ENCODE measurements at regions not wholly inside any gene's neighbourhood (a gene's known extent, or its start where the extent isn't known, plus 50 kb on each side); places are given as distances from the start of the nearest gene placed in this dataset.

- no CpG with 5 or more reads among the region's 9 CpGs for WGBS, 2 donors (ENCODE audit: extremely low coverage in 2 of 2, insufficient read length in 2 of 2, insufficient replicate concordance in 1 of 2)
- no peaks in the 10 kb centered on the region for H3K27me3 ChIP-seq (ENCODE audit: control insufficient read depth in 3 of 3, insufficient read depth in 3 of 3, low read depth in 1 of 3, low read length in 3 of 3)
- no peak overlapping the region for H2BK120ac ChIP-seq (ENCODE audit: low read depth, low read length)
- no peak overlapping the region for H2BK15ac ChIP-seq (ENCODE audit: low read length)
- H3K4me1 ChIP-seq (ENCODE audit: control insufficient read depth in 2 of 2, insufficient read depth in 1 of 2, low read depth in 1 of 2, low read length in 2 of 2): no peaks in the 10 kb centered on the region
- H3K18ac ChIP-seq (ENCODE audit: low read length): no peak overlapping the region
- H3K4ac ChIP-seq (ENCODE audit: low read length): no peak overlapping the region
- no peak overlapping the region for H3K9ac ChIP-seq (ENCODE audit: low read depth, low read length, poor library complexity)
- DNase-seq (ENCODE audit: low spot score): no peak
- no peak overlapping the region for H3K27ac ChIP-seq (replicated peaks; ENCODE audit: low read length)
- no peak overlapping the region for H4K8ac ChIP-seq (ENCODE audit: low read depth, low read length)
- H2BK5ac ChIP-seq (ENCODE audit: low read length): no peak overlapping the region
- no peak overlapping the region for H2BK12ac ChIP-seq (ENCODE audit: low read length)
- no peak overlapping the region for H3K4me3 ChIP-seq (ENCODE audit: low read length in 2 of 2)
- no peak overlapping the region for H2AFZ ChIP-seq (ENCODE audit: low read length)
- H3K9me3 ChIP-seq (replicated peaks in 1 of 2; ENCODE audit: control insufficient read depth in 2 of 2, insufficient read depth in 1 of 2, low read depth in 1 of 2, low read length in 2 of 2): no peaks in the 10 kb centered on the region
- H3K36me3 ChIP-seq (replicated peaks in 1 of 2; ENCODE audit: control insufficient read depth in 2 of 2, insufficient read depth in 2 of 2, low read length in 2 of 2): no peaks in the 10 kb centered on the region
- H3K4me2 ChIP-seq (ENCODE audit: insufficient read depth, low read length, poor library complexity, severe bottlenecking): no peak overlapping the region
- H4K91ac ChIP-seq (ENCODE audit: low read depth, low read length, poor library complexity): no peak overlapping the region
- no peaks in the 10 kb centered on the region for H3K79me1 ChIP-seq (ENCODE audit: low read depth, low read length)
- H2AK5ac ChIP-seq (ENCODE audit: low read depth, low read length): no peak overlapping the region
- H3K14ac ChIP-seq (ENCODE audit: low read length): no peak overlapping the region
- H3K23ac ChIP-seq (ENCODE audit: low read depth, low read length, poor library complexity): no peak overlapping the region
Measured at GRCh38 chr9:23254404-23255184, 571.4 kb downstream of the ELAVL2 start.

GRCh38 chr9:23255346-23255745 lies 570.7 kb downstream of the ELAVL2 start:
- H3K4ac ChIP-seq (ENCODE audit: low read length): no peak overlapping the region
- no peaks in the 10 kb centered on the region for H3K36me3 ChIP-seq (replicated peaks in 1 of 2; ENCODE audit: control insufficient read depth in 2 of 2, insufficient read depth in 2 of 2, low read length in 2 of 2)
- no peak overlapping the region for H3K23ac ChIP-seq (ENCODE audit: low read depth, low read length, poor library complexity)
- no peak overlapping the region for H4K8ac ChIP-seq (ENCODE audit: low read depth, low read length)
- no peak overlapping the region for H3K4me3 ChIP-seq (ENCODE audit: low read length in 2 of 2)
- DNase-seq (ENCODE audit: low spot score): no peak
- no peak overlapping the region for H2AFZ ChIP-seq (ENCODE audit: low read length)
- H4K91ac ChIP-seq (ENCODE audit: low read depth, low read length, poor library complexity): no peak overlapping the region
- H3K27me3 ChIP-seq (ENCODE audit: control insufficient read depth in 3 of 3, insufficient read depth in 3 of 3, low read depth in 1 of 3, low read length in 3 of 3): no peaks in the 10 kb centered on the region
- no peak overlapping the region for H3K4me2 ChIP-seq (ENCODE audit: insufficient read depth, low read length, poor library complexity, severe bottlenecking)
- no peak overlapping the region for H2BK12ac ChIP-seq (ENCODE audit: low read length)
- H3K9me3 ChIP-seq (replicated peaks in 1 of 2; ENCODE audit: control insufficient read depth in 2 of 2, insufficient read depth in 1 of 2, low read depth in 1 of 2, low read length in 2 of 2): no peaks in the 10 kb centered on the region
- H2BK120ac ChIP-seq (ENCODE audit: low read depth, low read length): no peak overlapping the region
- WGBS, 2 donors (ENCODE audit: extremely low coverage in 2 of 2, insufficient read length in 2 of 2, insufficient replicate concordance in 1 of 2): no CpG with 5 or more reads among the region's 3 CpGs
- no peak overlapping the region for H3K27ac ChIP-seq (replicated peaks; ENCODE audit: low read length)
- H2AK5ac ChIP-seq (ENCODE audit: low read depth, low read length): no peak overlapping the region
- H3K79me1 ChIP-seq (ENCODE audit: low read depth, low read length): no peaks in the 10 kb centered on the region
- no peak overlapping the region for H2BK15ac ChIP-seq (ENCODE audit: low read length)
- no peak overlapping the region for H3K14ac ChIP-seq (ENCODE audit: low read length)
- no peaks in the 10 kb centered on the region for H3K4me1 ChIP-seq (ENCODE audit: control insufficient read depth in 2 of 2, insufficient read depth in 1 of 2, low read depth in 1 of 2, low read length in 2 of 2)
- no peak overlapping the region for H2BK5ac ChIP-seq (ENCODE audit: low read length)
- H3K18ac ChIP-seq (ENCODE audit: low read length): no peak overlapping the region
- H3K9ac ChIP-seq (ENCODE audit: low read depth, low read length, poor library complexity): no peak overlapping the region

GRCh38 chr9:23258569-23258968 lies 567.5 kb downstream of the ELAVL2 start:
- Histone ChIP-seq H2BK12ac (ENCODE audit: low read length) (no peak overlapping the region), H3K9ac (ENCODE audit: low read depth, low read length, poor library complexity) (no peak overlapping the region), H3K23ac (ENCODE audit: low read depth, low read length, poor library complexity) (no peak overlapping the region), H3K36me3 (replicated peaks in 1 of 2; ENCODE audit: control insufficient read depth in 2 of 2, insufficient read depth in 2 of 2, low read length in 2 of 2) (no peaks in the 10 kb centered on the region), H3K79me1 (ENCODE audit: low read depth, low read length) (no peaks in the 10 kb centered on the region), H3K4ac (ENCODE audit: low read length) (no peak overlapping the region), H2AK5ac (ENCODE audit: low read depth, low read length) (no peak overlapping the region), H2BK15ac (ENCODE audit: low read length) (no peak overlapping the region), H3K4me3 (ENCODE audit: low read length in 2 of 2) (no peak overlapping the region), H3K4me1 (ENCODE audit: control insufficient read depth in 2 of 2, insufficient read depth in 1 of 2, low read depth in 1 of 2, low read length in 2 of 2) (no peaks in the 10 kb centered on the region), H2AFZ (ENCODE audit: low read length) (no peak overlapping the region), H4K8ac (ENCODE audit: low read depth, low read length) (no peak overlapping the region), H3K4me2 (ENCODE audit: insufficient read depth, low read length, poor library complexity, severe bottlenecking) (no peak overlapping the region), H3K14ac (ENCODE audit: low read length) (no peak overlapping the region), H4K91ac (ENCODE audit: low read depth, low read length, poor library complexity) (no peak overlapping the region), H2BK120ac (ENCODE audit: low read depth, low read length) (no peak overlapping the region), H2BK5ac (ENCODE audit: low read length) (no peak overlapping the region), H3K27me3 (ENCODE audit: control insufficient read depth in 3 of 3, insufficient read depth in 3 of 3, low read depth in 1 of 3, low read length in 3 of 3) (no peaks in the 10 kb centered on the region), H3K9me3 (replicated peaks in 1 of 2; ENCODE audit: control insufficient read depth in 2 of 2, insufficient read depth in 1 of 2, low read depth in 1 of 2, low read length in 2 of 2) (no peaks in the 10 kb centered on the region), H3K27ac (replicated peaks; ENCODE audit: low read length) (no peak overlapping the region), H3K18ac (ENCODE audit: low read length) (no peak overlapping the region)
- DNase-seq (ENCODE audit: low spot score): no peak
- no CpG with 5 or more reads among the region's 1 CpG for WGBS, 2 donors (ENCODE audit: extremely low coverage in 2 of 2, insufficient read length in 2 of 2, insufficient replicate concordance in 1 of 2)

DNA sequence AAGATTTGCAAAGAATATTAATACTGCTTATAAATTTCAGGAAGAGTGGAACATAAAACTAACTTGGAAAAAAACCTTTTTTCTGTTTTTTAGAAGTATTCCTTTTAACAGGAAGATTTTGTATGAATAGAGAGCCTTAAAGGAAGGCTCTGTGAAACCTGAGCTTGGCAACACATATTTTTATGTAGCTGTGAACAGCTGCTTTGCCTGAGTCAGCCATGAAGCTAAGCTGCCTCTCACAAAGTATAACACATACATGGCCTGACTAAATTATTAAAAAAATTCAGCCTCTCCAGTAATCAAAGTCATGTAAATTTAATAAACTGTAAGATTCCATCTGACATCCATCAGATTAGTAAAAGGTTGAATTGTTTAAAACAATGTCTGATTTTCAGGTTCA lies 547.5 kb downstream of the ELAVL2 start:
- Histone ChIP-seq H3K27me3 (ENCODE audit: control insufficient read depth in 3 of 3, insufficient read depth in 3 of 3, low read depth in 1 of 3, low read length in 3 of 3) (no peaks in the 10 kb centered on the region), H3K9me3 (replicated peaks in 1 of 2; ENCODE audit: control insufficient read depth in 2 of 2, insufficient read depth in 1 of 2, low read depth in 1 of 2, low read length in 2 of 2) (no peaks in the 10 kb centered on the region), H2BK12ac (ENCODE audit: low read length) (no peak overlapping the region), H3K4me1 (ENCODE audit: control insufficient read depth in 2 of 2, insufficient read depth in 1 of 2, low read depth in 1 of 2, low read length in 2 of 2) (no peaks in the 10 kb centered on the region), H2BK5ac (ENCODE audit: low read length) (no peak overlapping the region), H2AK5ac (ENCODE audit: low read depth, low read length) (no peak overlapping the region), H3K23ac (ENCODE audit: low read depth, low read length, poor library complexity) (no peak overlapping the region), H3K4ac (ENCODE audit: low read length) (no peak overlapping the region), H3K79me1 (ENCODE audit: low read depth, low read length) (no peaks in the 10 kb centered on the region), H3K27ac (replicated peaks; ENCODE audit: low read length) (no peak overlapping the region), H4K8ac (ENCODE audit: low read depth, low read length) (no peak overlapping the region), H2AFZ (ENCODE audit: low read length) (no peak overlapping the region), H2BK120ac (ENCODE audit: low read depth, low read length) (no peak overlapping the region), H4K91ac (ENCODE audit: low read depth, low read length, poor library complexity) (no peak overlapping the region), H3K4me2 (ENCODE audit: insufficient read depth, low read length, poor library complexity, severe bottlenecking) (no peak overlapping the region), H3K9ac (ENCODE audit: low read depth, low read length, poor library complexity) (no peak overlapping the region), H3K14ac (ENCODE audit: low read length) (no peak overlapping the region), H3K18ac (ENCODE audit: low read length) (no peak overlapping the region), H2BK15ac (ENCODE audit: low read length) (no peak overlapping the region), H3K36me3 (replicated peaks in 1 of 2; ENCODE audit: control insufficient read depth in 2 of 2, insufficient read depth in 2 of 2, low read length in 2 of 2) (no peaks in the 10 kb centered on the region), H3K4me3 (ENCODE audit: low read length in 2 of 2) (no peak overlapping the region)
- DNase-seq (ENCODE audit: low spot score): no peak
